ENCODE measurements at regions not wholly inside any gene's neighbourhood (a gene's known extent, or its start where the extent isn't known, plus 50 kb on each side); places are given as distances from the start of the nearest gene placed in this dataset.

GRCh38 chr14:42192738-42193653, 586.3 kb downstream of the LRFN5 start (continued):
- TF ChIP-seq PRDM4 (tag by site-specific recombination; IDR thresholded peaks at IDR 0.05): no peak
- TF ChIP-seq ZIC2 (tag by site-specific recombination; IDR thresholded peaks at IDR 0.05): no peak

GRCh38 chr14:42190744-42191143, 584.1 kb downstream of the LRFN5 start:
- TF ChIP-seq ZNF341 (tag by site-specific recombination; IDR thresholded peaks at IDR 0.05; ENCODE audit: low read depth): no peak

GRCh38 chr14:42187846-42188245, 581.2 kb downstream of the LRFN5 start:
- CTCF ChIA-PET: no interaction called here
- Histone ChIP-seq H3K27ac (ENCODE audit: extremely low read depth, low read depth, low read length) (no peak overlapping the region), H3K4me1 (ENCODE audit: control insufficient read depth, insufficient read depth, low read length) (no peaks in the 10 kb centered on the region), H3K4me3 (ENCODE audit: low read depth, low read length) (no peak overlapping the region), H3K36me3 (ENCODE audit: control insufficient read depth in 2 of 2, insufficient read depth in 1 of 2, low read length in 2 of 2) (no peaks in the 10 kb centered on the region), H3K9me3 (ENCODE audit: control insufficient read depth, insufficient read depth, low read depth, low read length) (no peaks in the 10 kb centered on the region)
- TF ChIP-seq ZNF426 (tag by site-specific recombination; IDR thresholded peaks at IDR 0.05) (no peak), ZNF175 (tag by site-specific recombination; IDR thresholded peaks at IDR 0.05) (no peak), ZNF747 (tag by site-specific recombination; IDR thresholded peaks at IDR 0.05) (no peak), ZNF843 (tag by site-specific recombination; IDR thresholded peaks at IDR 0.05) (no peak), ZNF112 (tag by site-specific recombination; IDR thresholded peaks at IDR 0.05) (no peak), ZNF24 (tag by site-specific recombination; IDR thresholded peaks at IDR 0.05) (no peak), ZBTB7A (tag by site-specific recombination; IDR thresholded peaks at IDR 0.05; ENCODE audit: low read depth) (no peak), ZNF558 (tag by site-specific recombination; IDR thresholded peaks at IDR 0.05) (no peak), KLF1 (tag by site-specific recombination; IDR thresholded peaks at IDR 0.05) (no peak), ZNF544 (tag by site-specific recombination; IDR thresholded peaks at IDR 0.05) (no peak), SCRT1 (tag by site-specific recombination; IDR thresholded peaks at IDR 0.05; ENCODE audit: borderline replicate concordance) (no peak), ZNF416 (tag by site-specific recombination; IDR thresholded peaks at IDR 0.05) (no peak), ZNF423 (tag by site-specific recombination; IDR thresholded peaks at IDR 0.05) (no peak)
- POLR2A ChIA-PET: no interaction called here

More at GRCh38 chr14:42190744-42191143, 584.1 kb downstream of the LRFN5 start:
- Histone ChIP-seq H3K9me3 (ENCODE audit: control insufficient read depth, insufficient read depth, low read depth, low read length) (no peaks in the 10 kb centered on the region), H3K4me1 (ENCODE audit: control insufficient read depth, insufficient read depth, low read length) (no peaks in the 10 kb centered on the region), H3K4me3 (ENCODE audit: low read depth, low read length) (no peak overlapping the region), H3K36me3 (ENCODE audit: control insufficient read depth in 2 of 2, insufficient read depth in 1 of 2, low read length in 2 of 2) (no peaks in the 10 kb centered on the region), H3K27ac (ENCODE audit: extremely low read depth, low read depth, low read length) (no peak overlapping the region)
- CTCF ChIA-PET: no interaction called here
- POLR2A ChIA-PET: no interaction called here

- H3K36me3 ChIP-seq (ENCODE audit: control insufficient read depth in 2 of 2, insufficient read depth in 1 of 2, low read length in 2 of 2): no peaks in the 10 kb centered on the region
- H3K9me3 ChIP-seq (ENCODE audit: control insufficient read depth, insufficient read depth, low read depth, low read length): no peaks in the 10 kb centered on the region
- TF ChIP-seq MYNN (tag by site-specific recombination; IDR thresholded peaks at IDR 0.05; ENCODE audit: borderline replicate concordance): no peak
- TF ChIP-seq ZXDB (tag by site-specific recombination; IDR thresholded peaks at IDR 0.05): no peak
- H3K4me3 ChIP-seq (ENCODE audit: low read depth, low read length): no peak overlapping the region
- CTCF ChIA-PET: no interaction called here
- POLR2A ChIA-PET: no interaction called here
- H3K27ac ChIP-seq (ENCODE audit: extremely low read depth, low read depth, low read length): no peak overlapping the region
- H3K4me1 ChIP-seq (ENCODE audit: control insufficient read depth, insufficient read depth, low read length): no peaks in the 10 kb centered on the region
These were observed 579.0 kb downstream of the LRFN5 start for GRCh38 chr14:42185718-42186117.

Data from HEK293 (cell line).